Ectodermal cell (in vitro differentiated cells): ENCODE measurements at regions not wholly inside any gene's neighbourhood (a gene's known extent, or its start where the extent isn't known, plus 50 kb on each side); places are given as distances from the start of the nearest gene placed in this dataset.
"Not testable (repeated sequence)": the region's sequence is repeated elsewhere in the genome, so short reads cannot be mapped to it uniquely, and the experiment has no call there.

Experiments
- H3K27ac ChIP-seq: 2 replicates; pipeline ENCODE4 v1.7.0; 2013; ENCODE audit warnings: mild to moderate bottlenecking, low read depth, low read length; ENCODE audit not compliant: insufficient read depth, poor library complexity, severe bottlenecking
- H3K27me3 ChIP-seq: 2 replicates; pipeline ENCODE4 v1.7.0; 2013; ENCODE audit warnings: mild to moderate bottlenecking, low read length; ENCODE audit not compliant: insufficient read depth, control insufficient read depth, poor library complexity, severe bottlenecking
- H3K36me3 ChIP-seq: one replicate; pipeline ENCODE4 v1.7.0; 2013; ENCODE audit warnings: low read length; ENCODE audit not compliant: control insufficient read depth, insufficient read depth
- H3K4me1 ChIP-seq: one replicate; pipeline ENCODE4 v1.7.0; 2013; ENCODE audit warnings: low read length; ENCODE audit not compliant: control insufficient read depth, insufficient read depth
- H3K4me3 ChIP-seq: 2 replicates; pipeline ENCODE4 v1.7.0; 2013; ENCODE audit warnings: low read depth, low read length, control low read depth; ENCODE audit not compliant: insufficient read depth
- H3K9me3 ChIP-seq: 2 replicates; pipeline ENCODE4 v1.7.0; 2013; ENCODE audit warnings: mild to moderate bottlenecking, low read length, moderate library complexity; ENCODE audit not compliant: control insufficient read depth
- WGBS, 2 experiments: methylation state at CpG; one replicate each; pipeline ENCODE4 v1.1.7; 2013; ENCODE audit warnings: missing lambda C conversion rate in 2 of 2; 5-methylcytosine and 5-hydroxymethylcytosine counted together

- Histone ChIP-seq H3K9me3 (no peaks in the 10 kb centered on the region), H3K36me3 (no peaks in the 10 kb centered on the region), H3K4me1 (no peaks in the 10 kb centered on the region), H3K4me3 (no peak overlapping the region), H3K27ac (no peak overlapping the region), H3K27me3 (no peaks in the 10 kb centered on the region)
- WGBS, 2 experiments: 94 to 96% methylated on average over 4 of the region's 4 CpGs
These were observed 341.8 kb downstream of the ICE1 start for GRCh38 chr5:5764246-5764645.

- no peak overlapping the region for H3K4me3 ChIP-seq
- H3K36me3 ChIP-seq: no peaks in the 10 kb centered on the region
- no peak overlapping the region for H3K27ac ChIP-seq
- no peaks in the 10 kb centered on the region for H3K27me3 ChIP-seq
- WGBS, 2 experiments: 94 to 97% methylated on average over 2 of the region's 2 CpGs
- no peaks in the 10 kb centered on the region for H3K4me1 ChIP-seq
- H3K9me3 ChIP-seq: no peaks in the 10 kb centered on the region
These were observed 334.3 kb downstream of the ICE1 start for GRCh38 chr5:5756762-5757161.

- Histone ChIP-seq H3K9me3 (no peaks in the 10 kb centered on the region), H3K4me1 (no peaks in the 10 kb centered on the region), H3K4me3 (no peak overlapping the region), H3K27ac (no peak overlapping the region), H3K36me3 (no peaks in the 10 kb centered on the region), H3K27me3 (no peaks in the 10 kb centered on the region)
- 96 to 97% methylated on average over 2 of the region's 2 CpGs for WGBS, 2 experiments
These were observed 333.4 kb downstream of the ICE1 start for GRCh38 chr5:5755888-5756287.

GRCh38 chr5:5752844-5753243, 330.4 kb downstream of the ICE1 start:
- Histone ChIP-seq H3K4me3 (no peak overlapping the region), H3K9me3 (no peaks in the 10 kb centered on the region), H3K27ac (no peak overlapping the region), H3K36me3 (no peaks in the 10 kb centered on the region), H3K27me3 (no peaks in the 10 kb centered on the region), H3K4me1 (no peaks in the 10 kb centered on the region)
- 99 to 100% methylated on average over 1 to 2 of the region's 2 CpGs for WGBS, 2 experiments

- H3K4me3 ChIP-seq: no peak overlapping the region
- 65% methylated on average over 7 of the region's 7 CpGs for WGBS, 2 experiments
- no peaks in the 10 kb centered on the region for H3K36me3 ChIP-seq
- no peak overlapping the region for H3K27ac ChIP-seq
- H3K9me3 ChIP-seq: no peaks in the 10 kb centered on the region
- H3K27me3 ChIP-seq: no peaks in the 10 kb centered on the region
- no peaks in the 10 kb centered on the region for H3K4me1 ChIP-seq
These were observed 329.5 kb downstream of the ICE1 start for GRCh38 chr5:5751987-5752386.

- 95 to 98% methylated on average over 2 to 3 of the region's 4 CpGs for WGBS, 2 experiments
- H3K36me3 ChIP-seq: no peaks in the 10 kb centered on the region
- no peak overlapping the region for H3K27ac ChIP-seq
- no peaks in the 10 kb centered on the region for H3K9me3 ChIP-seq
- H3K4me3 ChIP-seq: no peak overlapping the region
- H3K27me3 ChIP-seq: no peaks in the 10 kb centered on the region
- no peaks in the 10 kb centered on the region for H3K4me1 ChIP-seq
These were observed 329.0 kb downstream of the ICE1 start for GRCh38 chr5:5751498-5751897.

- no peaks in the 10 kb centered on the region for H3K4me1 ChIP-seq
- no peak overlapping the region for H3K4me3 ChIP-seq
- H3K27ac ChIP-seq: no peak overlapping the region
- no peaks in the 10 kb centered on the region for H3K36me3 ChIP-seq
- no peaks in the 10 kb centered on the region for H3K9me3 ChIP-seq
- H3K27me3 ChIP-seq: no peaks in the 10 kb centered on the region
These were observed 318.9 kb downstream of the ICE1 start for GRCh38 chr5:5741418-5741817.

GRCh38 chr5:5739490-5739945, 317.0 kb downstream of the ICE1 start:
- H3K27me3 ChIP-seq: no peaks in the 10 kb centered on the region
- H3K9me3 ChIP-seq: no peaks in the 10 kb centered on the region
- no peak overlapping the region for H3K4me3 ChIP-seq
- H3K4me1 ChIP-seq: no peaks in the 10 kb centered on the region
- 94 to 100% methylated on average over 1 to 3 of the region's 3 CpGs for WGBS, 2 experiments
- H3K27ac ChIP-seq: no peak overlapping the region
- H3K36me3 ChIP-seq: no peaks in the 10 kb centered on the region

- Histone ChIP-seq H3K36me3 (no peaks in the 10 kb centered on the region), H3K4me3 (no peak overlapping the region)
- WGBS, 2 experiments: 88 to 91% methylated on average over 2 of the region's 2 CpGs
These were observed 316.5 kb downstream of the ICE1 start for GRCh38 chr5:5738797-5739489.

GRCh38 chr5:5736007-5736406, 313.5 kb downstream of the ICE1 start:
- WGBS, 2 experiments: 96 to 100% methylated on average over 2 of the region's 2 CpGs
- H3K9me3 ChIP-seq: no peaks in the 10 kb centered on the region
- no peaks in the 10 kb centered on the region for H3K36me3 ChIP-seq
- H3K4me1 ChIP-seq: no peaks in the 10 kb centered on the region
- H3K27me3 ChIP-seq: no peaks in the 10 kb centered on the region
- H3K27ac ChIP-seq: no peak overlapping the region
- no peak overlapping the region for H3K4me3 ChIP-seq

More at GRCh38 chr5:5738797-5739489, 316.5 kb downstream of the ICE1 start:
- no peaks in the 10 kb centered on the region for H3K27me3 ChIP-seq
- no peaks in the 10 kb centered on the region for H3K4me1 ChIP-seq
- H3K9me3 ChIP-seq: no peaks in the 10 kb centered on the region
- no peak overlapping the region for H3K27ac ChIP-seq

- WGBS, 2 experiments: 90 to 92% methylated on average over 1 to 2 of the region's 2 CpGs
- not testable (repeated sequence) for H3K9me3 ChIP-seq, H3K4me3 ChIP-seq, H3K36me3 ChIP-seq, H3K27ac ChIP-seq, H3K27me3 ChIP-seq, H3K4me1 ChIP-seq
These were observed 310.6 kb downstream of the ICE1 start for GRCh38 chr5:5733058-5733457.
